ENCODE measurements at regions not wholly inside any gene's neighbourhood (a gene's known extent, or its start where the extent isn't known, plus 50 kb on each side); places are given as distances from the start of the nearest gene placed in this dataset.

DNA sequence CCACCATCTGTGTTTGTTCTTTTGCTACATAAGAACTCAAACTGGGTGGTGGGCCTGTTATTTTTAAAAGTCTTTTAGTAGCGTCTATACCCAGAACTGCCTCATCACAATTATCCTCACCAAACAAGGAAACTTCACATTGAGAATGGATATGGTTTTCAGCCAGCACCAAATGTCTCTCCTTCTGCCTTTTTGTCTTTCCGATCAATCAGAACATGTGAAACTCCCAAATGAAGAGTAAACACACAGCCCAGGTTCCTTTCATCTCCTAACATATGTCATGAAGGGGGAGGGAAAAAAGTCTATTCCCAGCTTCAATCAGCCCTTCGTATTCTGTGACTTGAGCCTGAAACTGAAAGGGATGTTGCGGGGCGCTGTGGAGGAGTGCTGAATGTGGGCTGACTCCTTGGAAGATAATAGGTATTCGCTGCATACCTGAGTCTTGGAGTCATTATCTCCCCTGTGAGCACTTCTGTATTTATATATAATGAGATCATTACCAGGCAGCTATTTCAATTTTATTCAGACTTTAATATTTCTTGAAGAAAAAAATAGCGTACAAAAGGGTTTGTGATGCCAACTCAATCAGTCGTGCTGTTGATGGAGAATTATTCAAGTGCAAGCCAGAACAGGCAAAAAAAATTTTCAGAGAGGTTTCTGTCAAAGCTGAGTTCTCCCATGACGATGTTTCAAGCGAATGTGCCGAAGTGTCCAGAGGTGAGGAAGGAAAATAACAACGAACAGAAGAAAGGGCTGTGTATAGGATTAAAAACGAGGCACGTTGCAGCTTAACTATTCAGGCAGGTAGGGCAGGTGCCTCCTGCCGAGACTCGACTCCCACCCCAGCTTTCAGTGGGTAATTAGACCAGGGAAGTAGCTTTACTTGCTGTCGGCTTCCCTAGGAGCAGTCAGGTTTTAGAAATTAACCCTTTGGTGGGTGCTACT lies 163.9 kb upstream of the NOCT start:
- no peak for DNase-seq

DNA sequence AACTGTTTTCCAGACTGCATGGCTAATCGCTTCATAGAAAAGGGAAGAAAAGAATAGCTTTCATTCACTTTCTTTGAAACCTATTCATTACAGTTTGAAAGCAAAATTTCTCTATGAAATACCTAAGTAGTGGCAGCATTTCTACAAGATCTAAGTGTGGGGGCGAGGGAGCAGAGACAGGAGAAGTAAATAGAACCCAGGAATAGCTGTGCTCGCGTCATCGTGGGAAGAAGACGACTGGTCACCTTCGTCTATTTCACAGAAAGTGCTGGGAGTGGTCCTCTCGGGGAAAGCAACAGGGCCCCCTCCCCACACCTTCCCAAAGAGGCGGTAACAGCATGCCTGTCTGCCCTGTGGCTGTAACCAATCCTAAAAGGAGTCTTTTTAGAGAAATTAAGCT lies 169.9 kb upstream of the NOCT start:
- DNase-seq = no peak

DNA sequence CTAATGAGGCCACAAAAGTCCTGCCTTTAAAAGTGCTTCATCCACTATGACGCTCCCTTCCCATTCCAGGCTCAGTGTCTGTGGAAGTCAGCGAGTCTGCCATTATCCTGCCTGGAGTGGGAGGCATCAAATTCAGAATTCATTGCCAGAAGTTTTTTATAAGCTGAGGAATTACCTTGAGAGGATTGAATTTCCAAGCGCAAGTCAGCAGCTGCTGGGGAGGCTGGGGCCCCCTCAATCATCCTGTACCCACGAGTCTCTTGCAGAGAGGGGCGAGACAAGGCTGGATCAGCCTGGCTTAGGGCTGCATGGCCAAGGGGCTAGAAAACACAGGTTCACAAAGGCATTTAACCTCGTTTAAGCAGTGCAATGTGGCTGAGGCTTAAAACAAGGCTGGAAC lies 170.5 kb upstream of the NOCT start:
- DNase-seq = no peak

DNA sequence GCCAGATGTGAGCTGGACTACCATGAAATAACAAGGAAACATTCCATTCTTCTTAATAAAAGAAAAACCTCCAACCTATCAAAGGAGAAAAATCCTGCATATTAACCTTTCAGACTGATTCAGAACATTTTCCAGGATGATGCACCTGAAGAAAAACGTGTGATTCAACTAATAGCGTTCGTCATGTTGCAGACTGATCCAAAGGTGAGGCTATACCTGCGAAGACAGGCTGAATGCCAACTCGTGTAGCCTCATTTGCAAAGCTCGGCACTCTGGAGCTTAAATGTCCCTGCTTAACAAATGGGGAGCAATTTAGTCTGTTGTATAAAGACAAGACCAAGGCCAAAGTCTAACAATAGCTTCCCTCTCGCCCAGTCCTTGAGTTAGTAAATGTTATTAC lies 172.0 kb upstream of the NOCT start:
- DNase-seq = no peak

DNA sequence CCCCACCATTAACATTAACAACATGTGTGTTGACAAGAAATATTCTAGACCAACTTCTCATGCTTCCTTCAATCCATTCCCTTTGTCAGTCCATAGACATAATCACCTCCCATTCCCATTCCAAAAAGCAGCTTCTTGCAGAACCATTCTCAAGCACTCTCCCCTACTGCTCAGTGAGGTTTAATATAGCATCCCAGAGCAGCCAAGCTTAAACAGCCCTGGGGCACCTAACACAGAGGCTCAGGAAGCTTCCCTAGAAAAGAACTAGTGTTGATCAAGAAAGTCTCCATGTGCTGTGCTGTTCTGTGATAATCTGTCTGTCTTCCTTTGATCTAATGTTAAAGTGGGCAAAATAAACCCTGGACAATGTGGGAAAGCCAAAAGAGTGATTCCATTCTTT lies 174.2 kb upstream of the NOCT start:
- no peak for DNase-seq

DNA sequence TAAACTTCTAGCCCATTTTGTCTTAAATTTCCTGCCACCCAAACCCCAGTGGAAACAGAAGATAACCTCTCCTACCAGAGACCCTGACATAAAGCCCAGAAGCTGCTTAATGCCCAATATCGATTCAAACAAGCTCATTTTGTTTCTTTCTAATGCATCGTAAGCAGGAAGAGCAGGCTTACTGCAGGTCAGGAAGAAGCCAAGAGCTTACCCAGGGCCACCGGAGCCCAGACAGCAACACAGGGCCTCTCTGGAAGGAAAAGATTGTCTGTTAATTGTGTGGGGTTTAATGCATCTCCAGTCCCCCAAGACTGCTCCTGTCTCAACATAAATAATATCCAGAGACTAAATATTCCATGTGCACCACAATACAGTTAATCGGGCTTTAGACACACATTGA lies 177.3 kb upstream of the NOCT start:
- DNase-seq = no peak

DNA sequence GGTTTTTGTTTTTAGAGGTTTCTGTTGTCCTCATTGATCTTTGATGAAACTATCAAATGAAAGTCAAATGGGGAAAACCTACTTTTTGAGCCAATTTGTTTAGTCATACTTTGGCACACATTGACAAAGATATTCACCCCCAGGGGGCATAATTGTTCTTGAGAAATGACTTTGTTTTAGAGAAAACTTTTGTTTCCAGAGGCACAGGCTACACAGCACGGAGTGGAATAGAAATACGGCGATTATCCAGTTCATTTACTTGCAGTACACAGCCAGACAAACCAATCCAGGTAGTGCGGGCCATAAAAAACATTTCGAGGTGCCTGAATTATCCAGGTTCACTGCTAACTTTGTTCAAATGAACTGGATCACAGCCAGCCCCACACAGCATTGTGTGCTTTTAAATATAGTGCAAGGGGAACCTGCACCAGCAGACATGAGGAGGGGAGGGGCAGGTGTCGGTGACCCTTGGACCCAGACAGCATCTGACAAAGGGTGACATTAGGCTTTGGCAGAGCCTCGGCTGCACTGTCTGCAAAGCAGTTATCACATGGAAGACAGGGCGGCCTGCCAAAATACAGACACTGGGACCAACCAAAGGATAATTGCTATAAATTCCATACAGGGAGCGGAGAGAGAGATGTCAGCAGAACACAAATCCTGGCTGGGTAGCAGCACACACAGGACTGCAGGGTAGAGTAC lies 179.6 kb upstream of the NOCT start:
- no peak for DNase-seq

DNA sequence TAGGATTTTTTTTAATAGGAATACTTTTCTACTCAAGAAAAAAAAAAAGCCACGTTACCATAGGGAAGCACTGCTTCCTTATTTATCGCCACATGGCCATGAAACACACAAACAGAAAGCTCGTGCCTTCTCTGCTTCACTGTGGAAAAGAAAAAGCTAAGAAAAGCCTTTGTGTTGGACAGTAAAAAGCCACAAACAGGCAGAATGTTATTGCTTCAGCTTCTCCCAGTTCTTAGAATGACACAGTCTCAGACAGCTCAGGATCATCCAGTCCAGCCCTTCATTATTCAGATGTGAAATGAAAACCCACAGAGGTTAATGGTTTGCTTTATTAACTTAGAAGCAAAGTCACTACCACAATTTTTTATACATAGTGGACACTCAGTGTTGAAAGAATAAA lies 181.6 kb upstream of the NOCT start:
- no peak for DNase-seq

DNA sequence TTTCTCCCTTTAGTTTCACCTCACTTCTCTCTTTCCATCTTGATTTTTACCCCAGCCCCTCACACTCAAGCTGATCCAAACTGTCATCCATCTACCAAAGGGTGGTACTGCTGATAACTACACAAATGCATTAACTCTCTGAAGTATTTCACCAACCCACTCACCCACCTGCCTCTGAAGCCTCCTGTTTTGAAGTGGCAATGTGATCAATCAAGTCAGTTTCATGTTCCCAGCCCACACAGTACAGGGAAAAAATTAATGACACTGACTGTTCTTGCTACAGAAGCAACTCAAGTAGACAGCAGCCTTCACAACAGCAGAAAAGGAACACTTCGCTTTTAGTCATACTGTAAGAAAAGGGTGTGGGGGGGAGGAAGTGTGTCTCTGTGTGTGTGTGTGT lies 183.0 kb upstream of the NOCT start:
- DNase-seq = no peak

DNA sequence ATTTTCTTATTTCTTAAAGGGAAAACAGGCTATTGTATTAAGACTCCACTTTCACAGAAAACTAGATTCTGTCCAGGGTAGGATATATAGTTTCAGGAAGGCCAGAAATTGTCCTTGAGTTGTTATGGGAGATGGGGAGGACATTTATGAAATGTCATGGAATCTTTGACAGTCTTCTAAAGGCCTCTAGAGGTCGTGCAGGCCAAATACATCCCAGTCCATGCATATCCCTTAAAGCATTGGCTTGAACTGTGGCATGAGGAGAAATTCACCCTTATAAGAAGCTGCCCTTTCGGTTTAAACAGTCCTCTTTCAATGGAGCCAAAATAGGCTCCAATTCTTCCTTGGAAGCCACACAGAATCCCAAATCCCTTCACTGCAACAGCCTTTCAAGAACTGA lies 183.6 kb upstream of the NOCT start:
- no peak for DNase-seq

DNA sequence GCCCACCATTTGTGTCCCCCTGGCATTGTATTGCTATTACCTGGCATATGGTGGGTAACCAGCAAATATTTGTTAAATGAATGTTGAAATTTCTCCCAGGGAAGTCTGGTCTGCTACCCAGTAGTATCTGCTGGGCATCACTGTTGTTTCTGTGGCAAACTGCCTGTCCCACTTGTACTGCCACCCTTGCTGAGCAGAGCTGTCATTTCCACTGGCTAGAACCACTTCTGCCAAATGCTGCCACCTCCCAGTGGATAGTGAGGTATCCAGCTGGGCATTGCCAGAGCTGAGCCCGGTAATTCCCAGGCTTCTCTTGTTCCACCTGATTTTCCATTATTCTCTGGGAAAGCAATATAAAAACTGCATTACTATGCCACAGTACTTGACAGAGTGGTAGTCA lies 186.7 kb upstream of the NOCT start:
- no peak for DNase-seq

DNA sequence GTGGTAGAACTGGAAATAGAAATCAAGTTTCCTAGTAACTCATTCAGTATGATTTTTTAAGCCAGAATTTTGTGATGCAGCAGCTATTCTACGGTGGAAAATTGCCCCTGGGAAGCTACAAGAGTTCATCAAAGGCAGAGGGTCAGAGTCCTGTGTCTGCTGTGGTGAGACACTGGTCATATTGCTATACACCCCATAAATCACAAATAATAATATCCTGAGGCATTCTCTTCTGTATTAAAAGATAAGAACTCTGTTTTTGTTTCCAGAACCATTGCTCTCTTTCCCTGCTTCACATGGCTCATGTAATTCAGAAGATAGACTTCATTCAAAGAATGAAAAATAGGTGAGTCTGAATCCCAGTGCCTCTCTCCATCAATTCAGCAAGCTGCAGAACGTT lies 188.8 kb upstream of the NOCT start:
- no peak for DNase-seq

DNA sequence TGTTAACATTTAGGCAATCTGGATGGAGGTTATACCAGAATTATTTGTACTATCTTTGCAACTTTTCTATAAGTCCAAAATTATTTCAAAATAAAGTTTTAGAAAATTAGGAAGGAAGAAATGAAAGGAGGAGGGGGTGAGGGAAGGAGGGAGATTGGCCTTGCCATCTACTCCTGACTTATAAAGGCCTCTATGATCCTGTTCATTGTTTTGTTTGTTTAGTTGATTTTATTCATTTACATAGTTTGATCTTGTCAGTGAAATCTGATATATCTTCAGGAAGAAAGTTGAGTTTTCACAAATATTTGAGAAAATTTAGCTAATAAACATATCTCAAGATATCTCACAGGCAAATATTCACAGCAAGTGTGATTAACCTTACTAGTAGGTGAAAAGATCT lies 189.3 kb upstream of the NOCT start:
- DNase-seq = no peak

DNA sequence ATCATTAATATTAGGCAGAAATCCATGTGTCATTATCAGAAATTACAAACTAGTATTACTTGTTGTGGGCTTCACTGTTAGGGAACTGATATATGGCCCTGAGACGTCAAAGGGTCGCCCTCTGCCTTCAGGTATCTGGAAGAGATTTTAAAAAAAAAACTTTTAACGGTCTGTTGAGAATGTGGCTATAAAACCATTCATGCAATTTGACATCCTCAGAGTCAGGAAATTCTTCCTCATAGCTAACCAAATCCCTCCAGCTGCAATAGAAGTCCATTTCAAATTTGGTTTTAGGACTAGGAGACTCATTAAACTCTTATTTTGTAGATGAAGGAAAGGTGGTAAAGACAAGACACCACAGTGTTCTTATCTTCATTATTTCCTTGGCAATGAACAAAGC lies 194.2 kb upstream of the NOCT start:
- DNase-seq = no peak

DNA sequence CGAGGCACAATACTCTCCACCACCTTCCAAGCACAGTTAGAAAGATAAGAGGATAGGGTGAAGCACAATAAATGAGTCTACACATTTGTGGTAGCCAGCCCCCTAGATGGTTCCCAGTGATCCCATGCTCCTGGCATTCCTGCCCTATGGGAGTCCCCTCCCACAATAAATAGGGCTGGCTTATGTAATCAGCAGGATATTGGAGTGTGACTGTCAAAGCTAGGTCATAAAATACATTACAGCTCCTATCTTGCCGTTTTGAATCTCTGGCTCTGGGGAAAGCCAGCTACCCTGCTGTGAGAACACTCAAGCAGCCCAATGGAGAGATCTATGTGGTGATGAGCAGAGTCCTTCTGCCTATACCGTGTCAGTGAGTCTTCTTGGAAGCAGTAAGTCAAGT lies 198.7 kb upstream of the NOCT start:
- no peak for DNase-seq

DNA sequence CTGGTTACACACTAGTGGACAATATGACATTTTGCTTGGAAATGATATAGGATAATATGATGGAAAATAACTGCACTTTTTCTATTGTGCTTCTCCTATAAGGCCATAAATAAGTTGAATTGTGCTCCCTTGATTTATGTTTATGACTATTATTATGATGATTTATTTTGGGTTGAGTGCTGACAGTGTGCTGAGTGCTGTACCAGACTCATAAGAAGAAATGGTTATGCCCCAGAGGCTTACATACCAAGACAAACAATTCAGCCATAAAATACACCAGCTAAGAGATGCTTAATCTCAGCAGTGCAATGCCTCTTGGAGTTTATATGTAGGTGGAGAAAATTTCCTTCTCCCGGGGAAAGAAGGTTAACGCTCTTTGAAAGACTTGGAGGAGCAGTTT lies 199.8 kb upstream of the NOCT start:
- no peak for DNase-seq

DNA sequence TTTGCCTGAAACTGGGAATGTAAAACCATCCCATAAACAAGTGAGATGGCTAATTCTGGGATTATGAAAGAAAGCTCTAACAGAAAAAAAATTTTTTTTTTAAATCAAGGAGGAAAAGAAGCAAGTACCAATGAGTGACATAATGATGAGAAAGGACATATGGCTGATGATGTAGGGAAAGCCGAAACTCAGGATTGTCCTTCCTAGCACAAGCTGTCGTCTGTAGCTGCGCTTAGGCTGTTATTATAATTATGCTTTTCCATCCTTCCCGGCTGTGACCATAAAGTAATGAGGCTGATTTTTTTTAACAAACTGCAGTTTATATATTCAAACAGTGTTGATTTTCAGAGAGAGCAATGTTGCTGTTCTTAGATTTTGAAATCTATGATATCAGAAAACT lies 209.8 kb upstream of the NOCT start:
- DNase-seq = no peak

DNA sequence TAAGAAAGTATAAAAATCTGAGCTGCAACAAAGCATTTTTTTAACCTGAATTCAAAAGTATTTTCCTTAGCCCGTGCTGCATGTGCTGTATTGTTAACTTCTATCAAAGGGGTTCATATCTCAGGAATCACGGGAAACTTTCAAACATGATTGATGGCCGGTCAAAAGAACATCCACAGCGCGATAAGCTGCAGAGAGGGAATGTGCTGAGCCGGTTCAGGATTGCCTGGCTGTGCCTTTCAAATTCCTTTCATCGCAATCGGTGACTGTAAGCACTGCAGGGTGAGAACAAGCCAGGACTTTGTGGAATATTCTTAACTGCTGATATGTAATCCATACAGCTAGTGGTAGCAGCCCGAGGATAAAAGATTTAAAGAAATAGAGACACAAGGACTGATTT lies 210.9 kb upstream of the NOCT start:
- no peak for DNase-seq

DNA sequence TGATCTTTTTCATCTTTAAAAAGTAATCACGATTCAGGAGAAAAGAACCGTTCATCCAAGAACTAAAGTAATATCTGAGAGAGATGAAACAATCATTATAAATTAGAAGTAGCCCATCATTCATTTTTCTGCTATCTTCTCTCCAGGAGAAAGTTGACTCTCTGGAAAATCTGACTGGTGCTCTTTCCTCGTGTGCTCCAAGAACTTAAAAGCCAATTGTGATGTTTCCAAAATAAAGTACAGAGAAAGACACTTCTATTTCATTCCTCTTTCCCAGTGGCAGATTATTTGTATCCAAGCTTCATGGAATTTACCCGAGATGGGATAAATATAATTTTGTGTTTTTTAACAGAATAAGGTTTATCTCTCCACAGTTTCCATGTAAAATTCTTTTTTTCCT lies 212.5 kb upstream of the NOCT start:
- DNase-seq = no peak

DNA sequence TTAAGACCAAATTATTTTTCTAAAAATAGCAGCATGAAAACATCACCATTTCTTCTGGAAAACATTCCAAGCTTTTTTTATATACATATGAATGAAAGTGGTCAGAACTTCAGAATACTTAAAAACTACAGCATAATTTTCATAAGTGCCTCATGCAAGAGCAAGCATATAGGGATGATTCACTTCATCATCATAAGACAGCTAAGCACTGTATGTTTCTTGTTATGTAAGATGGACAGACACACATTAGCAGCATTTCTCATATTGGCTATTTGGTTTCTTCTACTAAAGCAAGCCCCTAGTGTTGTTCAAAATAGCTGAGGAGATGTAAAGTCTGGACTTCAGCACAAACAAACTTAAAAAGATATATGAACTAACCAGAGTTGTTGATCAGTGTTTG lies 213.1 kb upstream of the NOCT start:
- no peak for DNase-seq

DNA sequence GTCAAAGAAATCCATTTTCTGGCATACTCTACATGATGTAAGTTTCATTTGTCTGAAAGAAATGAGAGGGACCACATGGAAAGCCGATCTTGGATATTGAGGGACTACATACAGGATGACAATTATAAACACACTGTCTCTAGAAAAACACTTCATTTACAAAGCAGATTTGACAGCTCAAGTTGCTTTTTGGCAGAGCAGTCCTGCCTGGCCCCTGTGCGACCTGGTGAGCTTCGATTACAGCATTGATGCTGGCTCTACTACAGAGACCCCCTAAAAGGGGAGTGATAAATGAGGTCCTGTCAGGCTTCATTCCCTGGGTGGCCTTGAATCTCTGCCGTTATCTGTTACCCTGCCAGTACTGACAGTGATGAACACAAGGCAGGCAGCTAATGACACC lies 215.2 kb upstream of the NOCT start:
- DNase-seq = no peak

DNA sequence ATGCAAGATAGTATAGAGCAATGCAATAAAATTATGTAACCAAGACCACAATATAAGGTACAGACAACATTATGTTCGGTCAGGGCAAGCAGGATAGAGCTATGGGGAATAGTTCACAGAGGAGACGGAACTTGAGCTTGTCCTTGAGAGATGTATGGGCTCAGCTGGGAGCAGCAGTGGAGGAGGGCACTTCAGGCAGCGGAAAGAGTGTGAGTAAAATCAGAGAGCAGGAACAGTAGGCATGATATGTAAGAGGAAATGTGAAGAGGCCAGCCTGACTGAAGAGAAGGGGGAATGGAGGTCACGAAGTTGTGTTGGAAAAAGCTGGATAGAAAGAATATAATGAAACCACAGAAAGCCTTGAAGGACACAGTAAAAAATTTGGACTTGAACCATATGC lies 217.2 kb upstream of the NOCT start:
- DNase-seq = no peak

DNA sequence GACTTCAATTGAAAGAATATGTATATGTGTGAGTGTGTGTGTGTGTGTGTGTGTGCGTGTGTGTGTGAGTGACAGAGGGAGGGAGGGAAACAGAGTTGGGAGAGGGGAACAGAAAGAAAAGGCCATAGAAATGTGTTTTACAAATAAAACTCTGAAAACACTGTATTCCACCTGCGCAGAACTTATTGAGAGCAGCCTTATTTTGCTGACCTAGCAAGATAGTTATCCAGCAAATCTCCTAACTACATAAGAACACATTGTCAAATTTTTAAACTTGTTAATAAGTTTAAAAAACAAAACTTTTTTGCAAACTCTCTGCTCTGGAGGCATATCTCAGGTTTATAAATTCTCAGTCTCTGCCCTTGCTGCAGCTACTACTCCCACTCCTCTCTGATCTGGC lies 217.9 kb upstream of the NOCT start:
- DNase-seq = no peak

DNA sequence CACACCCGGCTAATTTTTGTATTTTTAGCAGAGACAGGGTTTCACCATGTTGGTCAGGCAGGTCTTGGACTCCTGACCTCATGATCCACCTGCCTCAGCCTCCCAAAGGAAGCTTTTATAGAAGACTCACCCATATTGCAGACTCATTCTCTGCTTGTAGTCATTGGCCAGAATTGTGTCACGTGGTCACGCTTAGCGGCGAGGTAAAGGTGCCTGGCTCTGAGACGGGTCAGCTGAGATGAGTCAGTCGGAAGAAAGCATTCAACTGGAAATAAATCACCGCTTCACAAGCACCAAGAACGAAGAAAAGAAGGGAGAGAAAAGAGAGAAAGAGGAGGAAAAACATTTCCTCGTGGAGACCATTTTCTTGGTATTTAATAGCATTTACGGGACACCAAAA lies 218.8 kb upstream of the NOCT start:
- DNase-seq = no peak

All from T-helper 2 cell (primary cell).